Adrenal gland (tissue), 5 donors: ENCODE measurements at regions not wholly inside any gene's neighbourhood (a gene's known extent, or its start where the extent isn't known, plus 50 kb on each side); places are given as distances from the start of the nearest gene placed in this dataset.

Experiments used
- CTCF ChIP-seq, 6 experiments: fragments of 450-650 bp in 4 of 6; fragments of 200-600 bp in 2 of 6; sonication (generic) in 1 of 6; IDR thresholded peaks; 1 replicate in 5 of 6; 2 replicates in 1 of 6; pipeline versions ENCODE4 v1.5.1 to v1.8.0; 2016 to 2021; ENCODE audit warnings: antibody characterized with exemption in 6 of 6, mild to moderate bottlenecking in 2 of 6, moderate library complexity in 1 of 6
- POLR2A ChIP-seq, 2 donors: fragments of 450-650 bp; IDR thresholded peaks; one replicate each; pipeline ENCODE4 v1.6.1; 2017; ENCODE audit warnings: antibody characterized with exemption in 2 of 2, mild to moderate bottlenecking in 2 of 2, moderate library complexity in 1 of 2
- donor health status: DM: no; HTN: no; CAD: no.

- TF ChIP-seq CTCF (IDR thresholded peaks at IDR 0.05), result no peak
- TF ChIP-seq POLR2A (IDR thresholded peaks at IDR 0.05), result no peak
Measured at GRCh38 chrX:68922013-68922412, 93.2 kb downstream of the EFNB1 start.
